ENCODE measurements at regions not wholly inside any gene's neighbourhood (a gene's known extent, or its start where the extent isn't known, plus 50 kb on each side); places are given as distances from the start of the nearest gene placed in this dataset.

DNA sequence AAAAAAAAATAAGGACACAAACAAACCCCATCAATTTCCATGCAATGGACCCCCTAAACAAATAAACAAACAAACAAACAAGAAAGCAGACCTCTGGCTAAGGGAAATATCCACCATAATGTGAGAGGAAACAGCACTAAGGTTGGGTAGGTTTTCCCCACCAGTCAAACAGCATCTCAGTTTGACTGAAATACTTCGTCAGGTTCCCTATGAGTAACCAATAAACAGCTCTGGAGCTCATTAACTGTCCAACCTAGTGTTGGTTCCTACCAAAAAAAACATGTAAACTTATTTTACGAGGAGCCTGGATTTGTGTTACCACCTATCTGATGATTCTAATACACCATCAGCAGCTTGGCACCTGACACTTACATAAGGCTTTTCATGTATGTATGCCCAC is 198.5 kb upstream of the TARS1 start:
- TF ChIP-seq YY1 (IDR thresholded peaks at IDR 0.05; ENCODE audit: insufficient read depth, insufficient read length) (no peak), ZNF274 (IDR thresholded peaks at IDR 0.05; ENCODE audit: low read depth, low read length) (no peak)
